Prostate gland (tissue), 2 donors: ENCODE measurements at regions not wholly inside any gene's neighbourhood (a gene's known extent, or its start where the extent isn't known, plus 50 kb on each side); places are given as distances from the start of the nearest gene placed in this dataset.

ENCODE experiments used
- POLR2A ChIP-seq: fragments of 450-650 bp; IDR thresholded peaks from one replicate; pipeline ENCODE4 v1.6.1; 2016; ENCODE audit warnings: antibody characterized with exemption, mild to moderate bottlenecking
- TF ChIP-seq, protein P1 (sequence below), 4 experiments: fragments of 200-600 bp in 2 of 4; fragments of 450-650 bp in 2 of 4; sonication (generic) in 2 of 4; IDR thresholded peaks; 1 replicate in 3 of 4; 2 replicates in 1 of 4; pipeline ENCODE4 v1.5.1; 2016 to 2019; ENCODE audit warnings: antibody characterized with exemption in 4 of 4, mild to moderate bottlenecking in 2 of 4, moderate library complexity in 2 of 4

- TF ChIP-seq, protein P1, sequence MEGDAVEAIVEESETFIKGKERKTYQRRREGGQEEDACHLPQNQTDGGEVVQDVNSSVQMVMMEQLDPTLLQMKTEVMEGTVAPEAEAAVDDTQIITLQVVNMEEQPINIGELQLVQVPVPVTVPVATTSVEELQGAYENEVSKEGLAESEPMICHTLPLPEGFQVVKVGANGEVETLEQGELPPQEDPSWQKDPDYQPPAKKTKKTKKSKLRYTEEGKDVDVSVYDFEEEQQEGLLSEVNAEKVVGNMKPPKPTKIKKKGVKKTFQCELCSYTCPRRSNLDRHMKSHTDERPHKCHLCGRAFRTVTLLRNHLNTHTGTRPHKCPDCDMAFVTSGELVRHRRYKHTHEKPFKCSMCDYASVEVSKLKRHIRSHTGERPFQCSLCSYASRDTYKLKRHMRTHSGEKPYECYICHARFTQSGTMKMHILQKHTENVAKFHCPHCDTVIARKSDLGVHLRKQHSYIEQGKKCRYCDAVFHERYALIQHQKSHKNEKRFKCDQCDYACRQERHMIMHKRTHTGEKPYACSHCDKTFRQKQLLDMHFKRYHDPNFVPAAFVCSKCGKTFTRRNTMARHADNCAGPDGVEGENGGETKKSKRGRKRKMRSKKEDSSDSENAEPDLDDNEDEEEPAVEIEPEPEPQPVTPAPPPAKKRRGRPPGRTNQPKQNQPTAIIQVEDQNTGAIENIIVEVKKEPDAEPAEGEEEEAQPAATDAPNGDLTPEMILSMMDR (IDR thresholded peaks at IDR 0.05) = no peak
- TF ChIP-seq POLR2A = no peak
These were observed 884.2 kb upstream of the ZNF722 start for GRCh38 chr7:63114371-63114985.
